GM06990 (cell line): ENCODE measurements at regions not wholly inside any gene's neighbourhood (a gene's known extent, or its start where the extent isn't known, plus 50 kb on each side); places are given as distances from the start of the nearest gene placed in this dataset.

Source experiments
- DNase-seq: peaks from one replicate; pipeline ENCODE4 v3.0.0-alpha.2; 2011; ENCODE audit not compliant: insufficient read length; ENCODE audit errors: extremely low read depth
- H3K27me3 ChIP-seq: replicated peaks from 2 replicates; pipeline ENCODE4 v1.6.0; 2011; ENCODE audit warnings: low read length; ENCODE audit not compliant: control insufficient read depth, insufficient read depth
- H3K36me3 ChIP-seq: 2 replicates; pipeline ENCODE4 v1.5.1; 2011; ENCODE audit warnings: low read length; ENCODE audit not compliant: control insufficient read depth, insufficient read depth
- H3K4me3 ChIP-seq: replicated peaks from 2 replicates; pipeline ENCODE4 v1.5.1; 2011; ENCODE audit warnings: low read depth, mild to moderate bottlenecking, control low read depth, low read length
- TF ChIP-seq, protein P1 (sequence below): IDR thresholded peaks from 2 replicates; pipeline ENCODE4 v1.5.1; 2011; ENCODE audit warnings: low read length, control low read depth, mild to moderate bottlenecking, inconsistent platforms; ENCODE audit not compliant: insufficient read depth, poor library complexity, severe bottlenecking

DNA sequence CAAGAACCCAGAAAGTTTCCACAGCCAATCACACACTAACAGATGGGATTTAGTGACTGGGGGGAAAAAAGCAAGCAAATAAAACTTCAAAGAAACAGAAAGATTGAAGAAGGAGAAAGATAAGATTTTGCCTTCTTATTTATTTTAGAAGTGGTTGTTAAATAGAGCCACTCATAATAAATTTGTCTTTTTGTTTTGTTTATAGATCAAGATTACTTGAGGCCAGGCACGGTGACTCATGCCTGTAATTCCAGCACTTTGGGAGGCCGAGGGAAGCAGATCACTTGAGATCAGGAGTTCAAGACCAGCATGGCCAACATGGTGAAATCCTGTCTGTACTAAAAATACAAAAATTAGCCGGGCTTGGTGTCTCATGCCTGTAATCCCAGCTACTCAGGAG, 94.9 kb upstream of the RANBP3L start:
- Histone ChIP-seq H3K4me3 (no peak overlapping the region), H3K36me3 (no peaks in the 10 kb centered on the region), H3K27me3 (peaks cover 1% of the 10 kb centered on the region; the same call in 1 of the 2 replicates)
- TF ChIP-seq, protein P1, sequence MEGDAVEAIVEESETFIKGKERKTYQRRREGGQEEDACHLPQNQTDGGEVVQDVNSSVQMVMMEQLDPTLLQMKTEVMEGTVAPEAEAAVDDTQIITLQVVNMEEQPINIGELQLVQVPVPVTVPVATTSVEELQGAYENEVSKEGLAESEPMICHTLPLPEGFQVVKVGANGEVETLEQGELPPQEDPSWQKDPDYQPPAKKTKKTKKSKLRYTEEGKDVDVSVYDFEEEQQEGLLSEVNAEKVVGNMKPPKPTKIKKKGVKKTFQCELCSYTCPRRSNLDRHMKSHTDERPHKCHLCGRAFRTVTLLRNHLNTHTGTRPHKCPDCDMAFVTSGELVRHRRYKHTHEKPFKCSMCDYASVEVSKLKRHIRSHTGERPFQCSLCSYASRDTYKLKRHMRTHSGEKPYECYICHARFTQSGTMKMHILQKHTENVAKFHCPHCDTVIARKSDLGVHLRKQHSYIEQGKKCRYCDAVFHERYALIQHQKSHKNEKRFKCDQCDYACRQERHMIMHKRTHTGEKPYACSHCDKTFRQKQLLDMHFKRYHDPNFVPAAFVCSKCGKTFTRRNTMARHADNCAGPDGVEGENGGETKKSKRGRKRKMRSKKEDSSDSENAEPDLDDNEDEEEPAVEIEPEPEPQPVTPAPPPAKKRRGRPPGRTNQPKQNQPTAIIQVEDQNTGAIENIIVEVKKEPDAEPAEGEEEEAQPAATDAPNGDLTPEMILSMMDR: no peak
- no peak for DNase-seq

DNA sequence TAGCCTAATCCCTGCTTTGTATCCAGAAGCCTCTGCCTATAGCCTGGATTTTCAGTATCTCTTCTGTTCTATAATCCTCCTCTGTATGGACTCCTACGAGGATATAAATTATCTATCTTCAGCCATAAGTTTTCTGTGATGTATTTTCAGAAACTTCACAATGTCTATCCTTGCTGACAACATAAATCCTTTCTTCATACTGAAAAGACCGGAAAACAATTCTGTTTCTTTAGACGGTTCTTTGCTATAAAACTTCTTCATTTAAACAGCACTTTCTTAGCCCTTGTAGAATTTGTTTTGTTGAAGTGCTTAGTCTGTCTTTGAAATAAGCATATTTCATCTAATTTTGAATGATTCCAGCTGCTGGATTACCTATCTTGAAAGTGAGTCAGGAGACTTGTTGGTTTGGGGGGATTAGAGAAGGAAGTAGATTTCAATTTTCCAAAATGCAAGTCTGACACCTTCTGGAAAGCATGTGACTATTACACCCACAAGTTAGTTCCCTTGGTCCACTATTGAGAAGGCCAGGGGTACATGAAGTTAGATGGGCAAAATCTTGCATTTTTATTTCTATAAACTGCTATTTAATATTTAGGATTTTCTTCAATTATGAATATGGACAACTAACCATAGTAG, 96.3 kb upstream of the RANBP3L start:
- DNase-seq: no peak
- Histone ChIP-seq H3K27me3 (peaks cover 1% of the 10 kb centered on the region; the same call in 1 of the 2 replicates), H3K4me3 (no peak overlapping the region), H3K36me3 (no peaks in the 10 kb centered on the region)
- TF ChIP-seq, protein P1: peak; percentile 20

DNA sequence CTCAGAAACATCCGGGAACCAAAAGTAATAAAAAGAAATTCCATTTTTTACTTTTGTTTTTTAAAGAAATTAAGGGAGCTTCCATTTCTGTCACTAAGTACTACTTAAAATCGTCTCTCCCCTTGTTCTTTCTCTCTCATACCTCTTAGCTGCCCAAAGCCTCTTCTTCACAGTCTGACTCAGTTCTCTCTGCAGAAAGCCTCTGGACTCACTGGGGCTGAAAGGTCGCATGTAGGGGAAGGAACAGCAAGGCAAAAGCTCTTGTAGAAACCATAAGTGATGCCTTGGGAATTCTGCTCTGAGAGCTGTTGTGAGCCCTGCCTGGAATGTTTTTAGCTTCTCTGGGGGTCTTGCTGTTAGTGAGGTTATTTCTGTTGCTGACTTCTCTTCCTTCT, 100.8 kb upstream of the RANBP3L start:
- no peaks in the 10 kb centered on the region for H3K36me3 ChIP-seq
- DNase-seq: no peak
- TF ChIP-seq, protein P1: no peak
- no peak overlapping the region for H3K4me3 ChIP-seq
- H3K27me3 ChIP-seq: 0 out of 2 replicates have a peak, but pooled peaks cover 1% of the 10 kb centered on the region

DNA sequence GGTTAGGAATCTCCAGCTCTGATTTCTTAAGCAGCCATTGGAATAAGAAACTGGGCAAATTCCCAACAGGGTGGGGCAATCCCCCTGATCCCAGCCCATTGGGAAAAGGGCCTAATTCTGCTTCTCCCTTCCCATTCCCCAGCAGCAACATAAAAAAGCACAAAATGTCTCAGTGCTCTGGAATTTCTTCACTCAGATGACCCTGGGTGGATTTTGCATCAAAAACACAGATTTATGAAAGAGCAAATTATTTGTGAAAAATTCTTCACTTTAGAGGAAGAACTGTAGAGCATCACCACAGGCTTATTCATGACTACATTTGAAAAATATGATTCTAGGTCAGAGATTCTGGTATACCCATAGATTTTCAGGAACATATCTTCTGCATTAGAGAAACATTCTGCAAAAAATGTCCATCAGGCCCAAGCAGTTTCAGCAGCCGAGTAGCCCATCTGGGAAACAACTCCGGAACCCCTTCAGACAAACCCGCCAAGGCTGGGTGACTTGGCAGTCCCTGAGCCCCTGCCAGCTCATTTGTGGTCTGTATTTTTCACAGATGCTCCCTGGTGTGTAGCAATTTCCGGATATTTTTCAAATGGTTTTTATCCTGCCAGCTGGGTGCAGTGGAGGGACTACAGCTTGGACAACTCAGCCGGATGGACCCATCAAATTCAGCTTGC, 102.1 kb upstream of the RANBP3L start:
- H3K27me3 ChIP-seq: 0 out of 2 replicates have a peak, but pooled peaks cover 1% of the 10 kb centered on the region
- TF ChIP-seq, protein P1: no peak
- no peak for DNase-seq
- H3K4me3 ChIP-seq: no peak overlapping the region
- H3K36me3 ChIP-seq: no peaks in the 10 kb centered on the region

DNA sequence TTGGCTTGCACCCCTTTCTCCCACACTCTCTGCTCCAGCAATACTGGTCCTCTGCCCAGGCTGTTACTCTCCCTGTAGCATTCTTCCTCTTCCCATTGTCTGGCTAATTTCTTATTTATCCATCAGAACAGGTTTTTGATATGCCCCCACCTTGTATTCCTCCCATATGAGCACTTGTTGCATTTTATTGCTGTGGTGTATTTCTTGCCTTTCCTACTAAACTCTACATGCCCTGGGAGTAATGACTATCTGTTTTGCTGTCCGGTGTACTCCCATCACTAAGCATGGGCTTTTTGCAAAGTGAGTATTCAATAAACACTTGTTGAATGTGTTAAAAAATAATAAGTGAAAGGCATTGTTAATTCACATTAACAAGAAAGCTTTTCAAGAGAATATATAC, 104.3 kb upstream of the RANBP3L start:
- no peak overlapping the region for H3K4me3 ChIP-seq

More for the DNA sequence above, 104.3 kb upstream of the RANBP3L start:
- DNase-seq: no peak
- TF ChIP-seq, protein P1: no peak
- Histone ChIP-seq H3K27me3 (no peaks in the 10 kb centered on the region), H3K36me3 (no peaks in the 10 kb centered on the region)
